HG03097 (cell line): ENCODE measurements at regions not wholly inside any gene's neighbourhood (a gene's known extent, or its start where the extent isn't known, plus 50 kb on each side); places are given as distances from the start of the nearest gene placed in this dataset.
"Not testable (repeated sequence)": the region's sequence is repeated elsewhere in the genome, so short reads cannot be mapped to it uniquely, and the experiment has no call there.

ENCODE experiments used
- ATAC-seq: cut with Tn5 transposase; IDR thresholded peaks from one replicate; pipeline ENCODE4 v1.9.1; 2021; ENCODE audit not compliant: unreplicated experiment, low FRiP score

- ATAC-seq, result no peak
These were observed 242.3 kb upstream of the ROBO1 start for GRCh38 chr3:80010021-80010571.

DNA sequence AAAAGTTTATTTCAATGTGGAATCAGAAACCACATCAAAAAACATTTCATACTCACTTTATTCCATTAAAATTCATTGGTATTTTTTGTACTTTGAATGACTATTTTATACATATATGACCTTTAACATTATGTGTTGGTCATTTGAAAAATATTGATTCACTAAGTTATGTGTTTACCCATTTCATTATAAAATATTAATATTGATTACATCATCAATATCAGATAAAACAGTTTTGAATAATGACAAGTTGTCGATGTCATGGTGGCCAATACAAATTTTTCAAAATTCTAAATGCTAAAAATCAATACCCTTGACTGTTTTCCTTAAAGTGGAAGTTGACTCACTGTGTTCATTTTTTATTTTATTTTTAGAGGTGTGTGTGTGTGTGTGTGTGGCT, 239.7 kb upstream of the ROBO1 start:
- no peak for ATAC-seq

- ATAC-seq, result no peak
These were observed 238.5 kb upstream of the ROBO1 start for GRCh38 chr3:80006315-80006714.

GRCh38 chr3:80000022-80000421, 232.2 kb upstream of the ROBO1 start:
- no peak for ATAC-seq

DNA sequence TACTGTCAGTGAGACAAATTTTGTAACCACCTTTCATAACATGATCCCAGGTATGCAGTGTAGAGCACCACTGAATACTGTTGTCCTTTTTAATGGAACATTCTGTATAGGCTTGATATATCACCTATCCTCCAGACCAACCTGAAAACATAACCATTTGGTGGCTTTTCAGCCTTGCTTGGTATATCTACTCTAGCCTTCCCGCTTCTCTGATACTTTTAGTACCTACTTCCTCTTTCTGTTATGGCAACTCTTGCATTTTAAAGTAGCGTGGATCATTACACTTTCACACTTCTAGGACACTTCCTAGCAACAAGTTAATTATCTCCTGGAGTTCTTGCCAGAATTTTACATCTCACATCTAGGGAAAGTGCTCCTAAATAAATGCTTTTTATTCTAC, 226.6 kb upstream of the ROBO1 start:
- ATAC-seq, result no peak

GRCh38 chr3:79986338-79986737, 218.5 kb upstream of the ROBO1 start:
- no peak for ATAC-seq

DNA sequence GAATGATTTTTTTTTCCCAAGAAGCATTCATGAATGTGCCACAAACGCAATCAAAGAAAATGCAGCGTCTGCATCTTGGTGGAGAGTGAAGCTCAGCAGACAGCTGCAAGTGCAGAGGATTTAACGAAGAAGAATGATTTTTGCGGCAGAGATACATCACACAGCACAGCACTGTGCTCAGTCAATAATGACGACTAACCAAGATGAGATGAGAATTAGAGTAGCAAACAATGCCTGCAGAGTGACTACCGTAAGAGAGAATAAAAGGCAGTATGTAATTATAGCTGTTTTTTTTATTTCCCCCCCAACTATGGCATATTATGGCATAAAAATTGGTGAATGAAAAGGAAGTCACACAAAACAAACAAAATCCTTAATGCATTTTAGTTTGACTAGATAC, 218.0 kb upstream of the ROBO1 start:
- ATAC-seq, result no peak

GRCh38 chr3:79983118-79983517, 215.3 kb upstream of the ROBO1 start:
- ATAC-seq, result no peak

GRCh38 chr3:79979990-79980389, 212.2 kb upstream of the ROBO1 start:
- no peak for ATAC-seq

GRCh38 chr3:79976466-79976865, 208.7 kb upstream of the ROBO1 start:
- ATAC-seq, result no peak

DNA sequence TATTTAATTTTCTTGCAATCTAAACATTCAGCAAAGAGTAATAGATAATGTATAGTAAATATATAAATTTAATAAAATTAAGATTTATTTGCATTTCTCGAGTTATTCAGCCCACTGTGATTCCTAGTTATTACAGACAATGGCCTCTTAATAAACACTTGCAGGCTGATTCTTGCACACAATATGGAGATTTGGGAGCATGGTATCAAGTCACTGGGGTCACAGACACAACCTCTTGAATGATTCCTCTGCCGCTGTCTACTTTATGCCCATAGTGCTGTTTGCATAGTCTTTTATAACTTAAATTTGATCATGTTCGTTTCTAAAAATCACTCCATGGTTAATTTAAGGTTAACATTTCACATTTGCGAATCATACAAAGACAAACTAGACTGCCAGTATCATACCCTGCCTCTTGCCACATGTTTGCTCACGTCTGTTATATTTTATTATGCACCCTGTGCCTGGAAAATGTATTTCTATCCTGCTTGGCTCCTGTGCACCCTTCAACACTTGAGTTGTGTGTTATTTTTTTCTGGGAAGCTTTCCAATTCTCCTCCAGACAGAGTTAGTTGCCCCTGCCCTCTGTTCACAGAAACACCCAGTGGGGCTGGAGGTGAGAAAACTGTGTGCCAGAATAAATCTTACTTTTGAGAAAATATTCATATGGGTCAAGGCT, 206.3 kb upstream of the ROBO1 start:
- ATAC-seq, result no peak

DNA sequence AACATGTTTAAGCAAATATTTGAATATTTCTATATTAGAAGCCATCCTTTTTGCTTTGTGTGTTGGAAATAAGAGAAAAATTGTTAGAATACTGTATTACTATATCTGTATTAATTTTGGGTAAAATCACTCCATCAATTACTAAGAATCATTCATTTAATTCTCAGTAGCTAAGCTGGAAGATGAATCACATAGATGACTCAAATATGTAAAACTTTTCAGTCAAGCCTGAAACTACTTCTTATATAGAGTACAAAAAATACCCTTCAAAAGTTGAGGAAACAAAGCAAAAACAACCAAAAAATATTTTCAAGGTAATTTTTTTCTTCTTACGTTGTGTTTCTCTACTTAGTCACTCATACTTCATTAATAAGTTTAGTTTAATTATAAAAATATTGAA, 205.7 kb upstream of the ROBO1 start:
- no peak for ATAC-seq

- no peak for ATAC-seq
These were observed 200.6 kb upstream of the ROBO1 start for GRCh38 chr3:79968418-79968817.

GRCh38 chr3:79960594-79960993, 192.8 kb upstream of the ROBO1 start:
- no peak for ATAC-seq

DNA sequence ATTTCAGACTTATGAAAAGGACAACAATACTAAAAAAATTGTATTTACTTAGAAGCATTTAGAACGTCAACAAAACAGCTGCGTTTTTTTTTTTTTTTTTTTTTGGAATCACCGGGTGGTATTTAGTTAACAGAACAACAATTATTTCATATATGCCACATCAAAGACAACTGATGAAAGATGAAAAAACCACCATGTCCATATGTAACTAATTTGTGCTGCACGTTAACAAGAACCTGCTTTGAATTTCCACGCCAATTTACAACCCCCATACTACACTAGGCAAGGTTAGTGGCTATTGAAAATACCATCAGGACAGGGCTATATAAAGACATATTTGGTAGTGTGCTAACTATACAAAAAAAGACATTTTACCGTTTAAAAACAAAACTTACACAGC, 189.3 kb upstream of the ROBO1 start:
- no peak for ATAC-seq

- no peak for ATAC-seq
These were observed 187.0 kb upstream of the ROBO1 start for GRCh38 chr3:79954756-79955155.

DNA sequence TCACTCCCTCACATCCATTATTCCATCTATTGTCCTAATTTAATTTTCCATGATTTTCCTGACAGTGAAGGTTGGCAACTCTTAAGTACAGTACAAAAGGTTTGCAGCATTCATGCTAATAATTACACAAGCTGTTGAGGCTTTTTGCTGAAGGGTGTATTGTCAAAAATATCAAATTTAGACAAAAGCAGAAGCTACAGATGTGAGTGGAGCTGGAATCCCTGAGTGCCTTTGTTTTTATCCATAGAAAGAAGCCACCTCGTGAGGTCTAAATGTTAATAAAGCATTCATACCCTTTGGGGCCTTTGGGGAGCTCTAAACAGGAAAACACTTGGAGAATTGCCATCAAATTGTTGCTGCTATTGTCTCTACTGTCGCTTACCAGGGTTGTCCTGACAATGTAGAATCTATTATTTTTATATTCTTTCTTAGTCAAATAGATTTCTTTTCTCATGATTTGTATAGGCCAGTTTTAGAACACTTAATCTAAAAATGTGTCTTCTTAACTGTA, 185.8 kb upstream of the ROBO1 start:
- no peak for ATAC-seq

- not testable (repeated sequence) for ATAC-seq
These were observed 183.6 kb upstream of the ROBO1 start for GRCh38 chr3:79951426-79951825.

- ATAC-seq, result no peak
These were observed 180.2 kb upstream of the ROBO1 start for GRCh38 chr3:79947957-79948356.

- no peak for ATAC-seq
These were observed 179.7 kb upstream of the ROBO1 start for GRCh38 chr3:79947469-79947868.

- no peak for ATAC-seq
These were observed 169.8 kb upstream of the ROBO1 start for GRCh38 chr3:79937567-79937966.

GRCh38 chr3:79930196-79930595, 162.4 kb upstream of the ROBO1 start:
- no peak for ATAC-seq
